ENCODE measurements at regions not wholly inside any gene's neighbourhood (a gene's known extent, or its start where the extent isn't known, plus 50 kb on each side); places are given as distances from the start of the nearest gene placed in this dataset.

DNA sequence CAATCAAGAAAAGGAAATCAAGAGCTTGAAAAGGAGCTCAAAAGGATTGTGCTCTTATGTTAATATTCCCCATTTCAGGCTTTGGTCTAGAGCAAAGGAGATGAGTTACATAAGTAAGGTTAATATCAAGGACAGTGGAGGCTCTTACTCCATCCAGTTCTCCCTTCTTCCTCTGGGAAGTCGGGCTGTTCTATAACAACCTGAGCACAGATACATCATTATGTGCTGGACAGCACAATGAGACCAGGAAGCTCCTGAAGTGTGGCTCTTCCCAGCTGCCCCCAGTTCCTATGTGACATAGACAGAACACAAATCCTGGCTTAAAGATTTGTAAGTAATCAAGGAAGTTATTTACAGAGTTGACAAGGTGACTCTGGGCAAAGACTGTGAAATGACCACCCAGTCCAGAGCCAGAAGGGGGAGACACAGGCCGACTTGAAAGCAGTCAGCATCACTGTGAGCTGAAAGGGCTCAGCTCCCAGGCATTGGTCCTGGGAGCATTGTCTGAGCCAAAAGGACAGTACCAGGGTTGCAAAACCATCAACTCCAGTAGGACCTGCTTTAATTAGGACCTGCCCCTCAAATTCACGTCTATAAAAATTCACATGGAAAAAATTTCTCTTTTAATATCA lies 917.6 kb upstream of the ACVR2A start:
- DNase-seq: peak; percentile 38

DNA sequence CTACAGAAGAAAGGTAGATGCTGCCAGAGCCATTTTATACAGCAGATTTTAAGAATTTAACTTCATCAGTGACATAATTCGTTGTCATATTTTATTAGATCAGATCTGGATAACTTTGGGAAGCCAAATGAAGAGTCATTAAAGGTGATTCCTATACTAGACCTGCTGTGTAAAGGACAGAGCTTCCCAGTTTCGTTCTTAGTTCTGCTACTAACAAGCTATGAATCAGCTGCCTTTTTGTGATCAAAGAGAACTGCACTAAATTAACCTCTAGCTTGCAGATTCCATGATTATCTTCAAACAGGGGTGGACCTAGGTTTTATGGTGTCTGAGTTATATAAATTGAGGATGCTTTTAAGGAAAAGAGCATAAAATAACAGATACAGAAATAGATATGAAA lies 926.5 kb upstream of the ACVR2A start:
- DNase-seq: no peak

DNA sequence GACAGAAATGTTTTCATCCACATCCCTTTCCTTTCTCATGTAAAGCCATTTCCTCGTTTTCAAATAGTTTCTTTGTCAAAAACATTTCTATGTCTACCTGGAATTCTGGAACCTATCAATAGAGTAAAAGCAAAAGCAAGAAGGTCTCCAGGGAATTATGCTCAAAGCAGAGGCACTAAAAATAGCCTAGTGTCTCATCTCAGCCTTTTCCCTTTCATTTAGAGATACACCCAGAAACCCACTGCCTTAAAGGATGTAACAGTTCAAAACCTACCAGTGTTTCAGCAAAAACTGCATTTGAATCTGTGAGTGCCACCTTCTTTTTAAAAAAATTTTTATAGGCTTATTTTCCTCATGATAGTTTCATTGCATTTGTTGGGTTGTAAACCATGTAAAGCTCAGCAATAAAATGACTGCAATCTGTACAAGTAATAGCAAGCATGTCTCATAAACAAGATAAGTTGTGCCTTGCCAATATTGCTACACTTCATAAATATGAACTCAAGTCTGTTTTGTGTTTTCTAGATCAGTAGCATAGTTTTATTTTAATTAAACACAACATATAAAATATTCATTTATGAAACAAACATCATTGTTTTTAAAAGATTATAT lies 927.3 kb upstream of the ACVR2A start:
- DNase-seq: no peak

DNA sequence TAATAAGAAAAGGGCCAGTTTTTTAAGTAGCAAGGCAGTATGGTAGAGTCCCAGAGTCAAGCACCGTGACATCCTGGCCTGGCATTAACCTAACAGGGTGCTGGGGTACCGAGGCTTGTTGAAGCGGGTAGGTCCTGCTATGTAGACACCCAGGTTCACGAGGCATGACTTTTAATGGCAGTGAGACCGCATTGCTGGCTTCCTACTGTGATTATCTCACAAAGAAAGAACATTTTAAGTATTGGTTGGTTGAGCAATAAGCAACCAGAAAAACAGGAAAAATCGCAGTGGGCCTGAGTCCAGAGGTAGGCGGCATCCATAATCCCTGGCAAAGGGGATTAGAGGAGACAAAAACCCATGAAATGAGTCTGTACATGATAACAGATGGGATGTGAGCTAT lies 927.9 kb upstream of the ACVR2A start:
- no peak for DNase-seq

DNA sequence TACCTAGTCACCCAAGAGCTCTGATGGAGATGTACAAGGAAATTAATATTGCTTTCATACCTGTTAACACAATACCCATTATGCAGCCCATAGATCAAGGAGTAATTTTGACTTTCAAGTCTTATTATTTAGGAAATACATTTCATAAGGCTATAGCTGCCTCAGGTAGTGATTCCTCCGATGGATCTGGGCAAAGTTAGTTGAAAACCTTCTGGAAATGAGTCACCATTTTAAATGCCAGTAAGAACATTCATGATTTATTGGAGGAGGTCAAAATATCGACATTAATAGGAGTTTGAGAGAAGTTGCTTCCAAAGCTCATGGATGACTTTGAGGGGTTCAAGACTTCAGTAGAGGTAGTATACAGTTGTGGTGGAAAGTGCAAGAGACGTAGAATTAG lies 931.4 kb upstream of the ACVR2A start:
- DNase-seq: no peak

DNA sequence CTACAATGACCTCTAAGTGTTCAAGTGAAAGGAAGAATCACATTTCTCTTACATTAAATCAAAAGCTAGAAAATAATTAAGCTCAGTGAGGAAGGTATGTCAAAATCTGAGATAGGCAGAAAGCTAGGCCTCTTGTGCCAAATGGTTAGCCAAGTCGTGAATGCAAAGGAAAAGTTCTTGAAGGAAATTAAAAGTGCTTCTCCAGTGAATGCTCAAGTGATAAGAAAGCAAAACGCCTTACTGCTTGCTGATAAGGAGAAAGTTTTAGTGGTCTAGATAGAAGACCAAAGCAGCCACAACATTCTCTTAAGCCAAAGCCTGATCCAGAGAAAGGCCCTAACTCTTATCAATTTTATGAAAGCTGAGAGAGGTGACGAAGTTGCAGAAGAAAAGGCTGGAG lies 932.3 kb upstream of the ACVR2A start:
- DNase-seq: no peak

DNA sequence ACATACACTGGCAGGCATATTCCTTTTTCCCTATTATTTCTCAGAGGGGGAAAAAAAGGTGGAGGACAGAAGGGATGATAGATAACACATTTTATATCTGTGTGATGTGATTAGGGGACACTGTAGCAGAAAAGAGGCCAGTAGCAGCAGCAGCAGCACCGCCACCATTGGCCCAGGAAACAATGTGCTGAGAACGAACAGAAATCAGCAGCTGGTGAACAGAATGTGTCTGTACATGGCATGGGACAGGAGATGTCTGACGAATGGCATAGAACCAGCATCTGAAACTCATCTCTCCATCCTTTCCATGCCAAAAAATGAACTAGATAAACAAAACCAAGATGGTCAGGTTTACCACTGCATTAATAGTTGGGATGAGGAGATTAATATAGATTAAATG lies 936.1 kb upstream of the ACVR2A start:
- no peak for DNase-seq

DNA sequence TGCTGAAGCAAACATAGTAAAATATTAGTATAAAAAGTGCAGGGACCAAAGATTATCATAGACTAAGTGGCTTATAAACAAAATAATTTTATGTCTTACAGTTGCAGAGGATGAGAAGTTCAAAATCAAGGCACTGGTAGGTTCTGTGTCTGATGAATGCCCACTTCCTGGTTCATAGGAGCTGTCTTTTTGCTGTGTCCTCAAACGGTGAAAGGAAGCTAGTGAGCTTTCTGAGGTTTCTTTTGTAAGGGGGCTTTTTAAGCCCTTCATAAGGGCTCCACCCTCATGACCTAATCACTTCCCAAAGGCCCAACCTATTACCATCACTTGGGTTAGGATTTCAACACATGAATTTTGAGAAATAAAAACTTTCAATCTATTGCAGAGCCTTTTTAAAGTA lies 946.7 kb upstream of the ACVR2A start:
- no peak for DNase-seq

DNA sequence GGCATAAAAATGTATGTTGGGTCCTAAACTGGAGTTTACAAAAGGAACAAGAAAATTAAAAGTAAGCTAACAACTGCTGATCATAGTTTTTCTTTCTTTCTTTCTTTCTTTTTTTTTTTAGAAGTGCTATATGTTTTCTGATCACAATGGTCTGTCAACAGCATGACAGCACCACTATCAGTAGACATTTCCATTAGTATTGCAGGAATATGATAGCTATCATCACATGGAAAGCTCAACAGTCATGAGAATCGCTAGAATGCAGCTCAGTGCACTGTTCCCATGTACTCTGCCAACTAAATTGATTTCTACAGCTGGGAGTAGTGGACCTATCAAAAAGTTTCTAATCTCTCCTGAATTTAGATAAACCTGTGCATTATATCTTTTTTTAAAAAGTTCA lies 950.3 kb upstream of the ACVR2A start:
- DNase-seq: no peak

DNA sequence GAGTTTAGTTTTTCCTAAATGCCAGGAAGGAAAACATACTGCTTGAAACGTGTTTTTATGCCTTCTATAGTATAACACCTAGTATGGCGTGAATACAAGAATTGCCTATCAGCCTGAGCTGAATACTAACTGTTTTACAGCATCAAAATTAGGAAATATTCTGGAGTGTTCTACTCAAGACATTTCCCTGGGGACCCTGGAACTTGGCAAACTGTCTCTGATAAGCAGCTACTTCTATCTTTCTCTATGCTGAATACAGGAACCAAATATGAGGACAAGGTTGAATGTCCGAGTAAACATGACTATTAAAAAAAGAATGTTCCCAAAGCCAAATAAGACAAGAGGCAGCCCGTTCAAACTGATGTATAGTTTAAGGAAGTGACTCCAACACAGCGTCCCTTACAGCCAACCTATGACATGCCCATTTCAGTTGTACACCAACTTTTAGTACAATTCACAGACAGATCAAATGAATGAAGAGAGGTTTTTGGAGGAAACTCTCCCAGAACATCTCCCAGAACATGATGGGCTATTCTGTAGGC lies 951.3 kb upstream of the ACVR2A start:
- no peak for DNase-seq

DNA sequence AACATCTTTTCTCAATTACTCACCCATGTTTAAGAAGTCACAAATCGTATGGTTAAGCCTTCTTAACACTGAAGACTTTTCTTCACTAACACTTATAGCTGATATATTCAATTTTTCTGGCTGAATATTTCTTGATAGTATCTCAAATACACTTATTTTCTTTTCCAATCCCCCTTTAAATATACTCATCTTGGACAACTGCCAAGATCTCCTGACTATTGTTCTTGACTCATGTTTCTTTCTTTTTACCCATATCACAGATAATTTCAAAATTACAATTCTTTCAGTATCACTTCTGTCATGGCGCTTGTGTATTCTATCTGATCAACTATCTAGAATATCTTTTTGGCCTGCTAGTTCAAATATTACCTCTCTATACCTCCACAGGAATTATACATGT lies 954.3 kb upstream of the ACVR2A start:
- DNase-seq: no peak

DNA sequence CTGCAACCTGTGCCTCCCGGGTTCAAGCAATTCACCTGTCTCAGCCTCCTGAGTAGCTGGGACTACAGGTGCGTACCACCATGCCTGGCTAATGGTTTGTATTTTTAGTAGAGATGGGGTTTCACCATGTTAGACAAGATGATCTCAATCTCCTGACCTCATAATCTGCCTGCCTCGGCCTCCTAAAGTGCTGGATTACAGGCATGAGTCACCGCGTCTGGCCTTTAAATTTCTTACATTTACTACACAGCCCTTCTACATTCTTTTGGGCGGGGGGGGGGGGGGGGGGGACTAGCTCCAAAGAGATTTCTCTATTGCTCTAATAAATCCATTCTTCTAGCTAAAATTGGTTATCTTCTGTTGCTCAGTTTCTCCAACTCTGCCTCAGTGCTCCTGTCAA lies 964.9 kb upstream of the ACVR2A start:
- DNase-seq: no peak

DNA sequence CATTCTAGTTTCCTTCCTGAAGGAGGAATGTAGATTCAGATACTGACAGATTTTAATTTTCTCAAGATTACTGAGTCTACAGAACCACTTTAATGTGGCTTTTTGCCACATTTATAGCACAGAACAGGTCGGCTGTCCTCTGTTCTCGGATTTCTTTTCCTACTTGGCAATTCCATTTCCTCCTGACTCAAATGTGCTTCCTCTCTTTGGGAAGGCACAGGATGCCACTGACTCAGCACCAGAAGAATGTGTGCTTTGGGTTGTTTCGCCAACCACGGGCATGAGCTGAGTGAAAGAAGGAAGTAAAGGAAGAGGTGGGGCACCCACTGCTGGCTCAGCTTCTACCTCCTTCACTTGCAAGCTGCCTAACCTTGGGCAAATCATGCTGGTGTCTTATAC lies 970.6 kb upstream of the ACVR2A start:
- DNase-seq: no peak

DNA sequence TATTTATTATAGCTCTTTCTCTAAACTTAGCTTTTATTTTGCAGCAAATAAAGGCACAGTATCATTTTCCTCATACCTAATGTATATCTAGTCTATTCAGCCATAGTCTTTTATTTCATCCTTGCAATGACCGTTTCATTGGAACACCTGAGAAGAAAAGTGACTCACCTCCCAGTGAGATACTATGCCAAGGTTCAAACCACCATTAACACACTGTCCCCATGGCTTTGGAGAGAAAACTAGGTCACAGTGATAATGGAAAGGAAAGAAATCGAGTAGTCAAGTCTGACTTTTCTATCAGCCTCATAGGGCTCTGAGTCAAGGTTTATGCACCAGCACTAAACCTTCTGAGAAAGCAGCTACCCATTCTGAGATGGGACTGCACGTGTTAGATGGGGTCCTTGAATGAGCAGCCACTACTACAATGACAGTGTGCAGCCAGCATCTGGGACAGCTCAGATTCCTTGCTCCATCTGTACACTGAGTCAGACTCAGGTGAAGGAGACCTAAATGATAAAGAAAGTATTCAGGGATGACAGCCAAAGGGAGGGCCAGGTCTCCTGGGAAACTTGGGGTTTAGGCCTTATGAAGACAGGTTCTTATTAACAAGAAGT lies 971.1 kb upstream of the ACVR2A start:
- DNase-seq: no peak

DNA sequence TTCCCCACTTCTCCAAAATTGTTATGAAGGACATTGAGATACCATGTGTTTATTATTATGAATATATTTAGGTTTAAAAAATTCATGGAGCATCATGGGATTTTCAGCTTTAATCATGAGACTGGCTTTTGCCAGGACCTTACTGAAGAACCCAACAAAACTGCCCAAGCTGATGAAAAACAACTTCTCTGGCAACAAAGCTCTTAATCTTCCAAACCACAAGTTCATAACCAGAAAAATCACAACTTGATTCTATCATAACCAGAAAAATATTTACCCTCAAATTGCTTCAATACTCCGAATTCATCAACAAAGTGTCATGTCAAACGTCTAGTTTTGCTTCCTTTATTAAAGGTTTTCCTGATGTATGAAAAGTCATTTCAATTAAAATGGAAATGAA lies 971.8 kb upstream of the ACVR2A start:
- DNase-seq: no peak

DNA sequence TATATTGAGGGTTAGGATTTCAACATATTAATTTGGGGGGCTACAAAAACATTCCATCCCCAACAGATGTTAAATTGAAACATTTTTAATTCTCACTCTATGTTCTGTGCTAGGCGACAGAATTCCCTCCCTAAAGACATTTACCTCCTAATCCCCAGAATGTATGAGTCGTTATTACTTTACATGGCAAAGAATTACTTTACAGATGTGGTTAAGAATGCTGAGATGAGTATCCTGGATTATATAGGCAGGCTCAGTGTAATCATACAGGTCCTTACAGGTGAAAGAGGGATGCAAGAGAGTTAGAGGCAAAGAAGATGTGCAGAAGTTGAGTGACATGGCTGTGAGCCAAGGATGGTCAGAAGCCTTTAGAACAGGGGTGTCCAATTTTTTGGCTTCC lies 974.1 kb upstream of the ACVR2A start:
- no peak for DNase-seq

DNA sequence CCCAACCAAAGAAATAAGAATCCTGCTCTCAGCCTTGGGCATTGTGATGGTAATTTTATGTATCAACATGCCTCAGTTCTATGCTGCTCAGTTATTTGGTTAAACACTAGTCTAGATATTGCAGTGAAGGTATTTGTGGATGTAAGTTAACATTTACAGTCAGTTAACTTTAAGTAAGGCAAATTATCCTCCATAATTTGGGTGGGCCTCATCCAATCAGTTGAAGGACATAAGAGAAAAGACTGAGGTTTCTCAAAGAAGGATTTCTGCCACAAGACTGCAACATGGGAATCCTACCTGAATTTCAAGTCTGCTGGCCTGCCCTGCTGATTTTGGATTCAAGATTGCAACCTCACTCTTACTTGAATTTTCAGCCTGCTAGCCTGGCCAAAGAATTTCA lies 975.5 kb upstream of the ACVR2A start:
- DNase-seq: no peak

DNA sequence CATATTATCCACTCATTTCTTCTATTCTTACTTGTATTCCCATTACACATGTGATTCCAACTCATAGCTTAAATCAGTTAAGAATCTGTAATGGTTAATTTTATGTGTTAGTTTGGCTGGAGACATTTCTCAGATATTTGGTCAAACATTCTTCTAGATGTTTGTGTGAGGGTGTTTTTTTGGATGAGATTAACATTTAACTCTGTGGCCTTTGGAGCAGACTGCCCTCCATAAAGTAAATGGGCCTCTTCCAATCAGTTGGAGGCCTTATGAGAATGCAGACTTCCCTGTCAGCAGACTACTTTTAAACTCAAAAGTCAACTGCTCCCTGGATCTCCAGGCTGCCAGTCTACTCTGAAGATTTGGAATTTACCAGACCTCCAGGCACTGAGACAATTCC lies 976.8 kb upstream of the ACVR2A start:
- no peak for DNase-seq

DNA sequence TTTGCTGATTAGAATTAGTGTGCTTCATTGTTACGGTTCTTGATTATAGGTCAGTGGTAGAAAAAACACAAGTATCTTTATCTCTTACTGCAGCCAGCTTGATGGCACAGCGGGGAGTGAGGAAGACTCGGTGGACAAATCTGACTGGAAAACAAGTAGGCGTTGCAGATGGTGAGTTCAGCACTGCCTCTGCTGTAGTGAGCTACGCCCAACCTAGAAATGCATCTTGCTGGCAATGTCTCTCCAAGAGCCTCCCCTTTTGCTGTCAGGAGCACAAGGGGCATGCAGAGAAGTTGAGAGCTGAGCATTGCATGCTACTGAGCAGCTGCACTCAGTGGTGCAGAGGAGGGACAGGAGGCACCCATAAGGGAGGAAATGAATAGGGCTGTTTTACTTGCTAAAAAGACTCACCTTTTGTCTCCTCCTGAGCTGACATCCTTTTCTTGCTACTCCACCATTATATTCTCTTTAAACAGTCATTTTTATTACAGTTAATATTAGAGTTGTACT lies 977.3 kb upstream of the ACVR2A start:
- no peak for DNase-seq

DNA sequence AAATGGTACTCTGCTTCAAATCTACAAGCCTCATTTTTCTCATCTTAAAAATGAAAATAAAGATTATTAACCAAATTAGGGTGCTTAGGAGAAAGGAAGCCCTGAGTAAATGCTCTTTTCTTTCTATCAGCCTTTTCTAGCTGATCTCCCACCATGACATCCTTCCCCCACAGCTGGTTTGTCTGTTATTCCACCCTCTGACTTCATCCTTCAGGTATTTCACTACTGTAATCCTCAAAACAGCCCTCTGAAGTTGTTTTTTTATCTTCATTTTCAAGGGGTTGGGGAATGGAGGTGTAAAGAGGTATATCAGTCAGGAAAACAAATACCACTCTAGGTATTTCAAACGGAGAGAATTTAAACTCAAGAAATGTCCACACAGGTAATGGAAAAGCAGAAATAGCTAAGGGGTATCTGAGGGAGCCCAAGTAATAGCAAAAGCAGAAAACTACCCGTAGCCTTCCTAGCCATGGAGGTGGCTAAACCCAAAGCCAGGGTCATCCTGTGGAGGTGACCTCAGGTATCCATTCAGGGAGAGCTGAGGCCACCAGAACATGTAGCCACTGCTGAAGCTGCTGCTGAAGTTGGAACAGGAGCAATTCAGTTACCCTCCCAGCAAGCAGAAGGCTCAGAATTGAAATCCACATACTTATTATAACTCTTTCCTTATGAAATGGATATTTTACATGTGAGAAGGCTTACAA lies 990.9 kb upstream of the ACVR2A start:
- DNase-seq: no peak

DNA sequence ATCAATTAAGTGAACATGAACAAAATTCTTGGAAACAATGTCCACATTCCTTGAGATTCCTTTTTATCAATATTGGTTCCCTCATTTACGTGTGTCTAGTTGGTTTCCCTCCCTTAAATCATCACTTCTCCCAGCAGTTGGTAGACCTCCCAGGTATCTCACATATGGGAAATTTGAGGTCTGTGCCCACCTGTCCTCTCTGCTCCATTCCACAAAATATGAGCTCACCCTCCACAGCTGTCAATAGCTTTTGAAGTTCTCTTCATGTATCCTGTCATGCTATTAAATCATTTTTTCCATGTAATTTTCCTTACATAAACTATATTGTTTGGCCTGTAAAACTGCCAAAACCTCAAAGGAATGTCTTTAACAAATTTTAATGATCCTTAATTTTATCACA lies 992.2 kb upstream of the ACVR2A start:
- no peak for DNase-seq

DNA sequence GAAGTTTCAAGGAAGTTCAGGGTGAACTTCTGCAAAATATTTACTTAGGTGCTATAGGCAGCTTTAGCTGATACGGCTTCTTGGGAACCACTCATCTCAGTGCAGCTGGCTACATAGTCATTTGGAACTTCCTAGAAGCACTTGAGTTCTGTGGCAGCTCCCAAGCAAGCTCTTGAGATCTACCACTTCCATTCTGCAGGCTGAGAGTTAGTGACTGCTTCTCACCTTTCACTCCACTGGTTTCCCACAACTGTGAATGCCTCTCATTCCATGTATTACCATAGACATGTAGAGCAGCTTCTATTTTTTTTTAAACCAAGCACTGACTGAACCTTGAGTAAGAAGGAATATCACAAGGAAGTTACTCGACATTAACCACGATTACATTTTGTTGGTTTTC lies 994.1 kb upstream of the ACVR2A start:
- no peak for DNase-seq

DNA sequence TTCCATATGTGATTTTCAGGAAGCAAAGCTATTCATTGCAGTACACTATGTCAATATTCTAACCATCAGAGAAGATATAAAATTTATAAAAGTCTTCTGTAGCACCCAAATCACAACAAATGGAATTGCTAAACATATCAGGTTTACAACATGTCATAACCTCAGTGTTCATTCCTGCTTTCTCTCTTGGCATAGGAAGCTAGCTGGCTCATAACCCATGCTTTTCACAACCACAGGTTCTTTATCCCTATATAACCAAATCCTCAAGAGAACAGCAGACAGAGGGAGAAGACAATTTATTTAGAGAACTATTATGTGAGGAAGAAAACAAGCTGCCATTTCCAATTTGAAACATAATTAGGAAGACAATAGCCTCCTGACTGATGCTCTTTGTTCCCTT lies 997.0 kb upstream of the ACVR2A start:
- no peak for DNase-seq
